Loucy (cell line): ENCODE measurements at regions not wholly inside any gene's neighbourhood (a gene's known extent, or its start where the extent isn't known, plus 50 kb on each side); places are given as distances from the start of the nearest gene placed in this dataset.

Experiments
- CTCF ChIP-seq: fragments of 200-600 bp; sonication (generic); conservative IDR thresholded peaks from 2 replicates; pipeline ENCODE4 v1.5.1; 2014; ENCODE audit warnings: mild to moderate bottlenecking, antibody characterized with exemption, low read length
- EZH2phosphoT487 ChIP-seq: fragments of 200-600 bp; IDR thresholded peaks from 2 replicates; pipeline ENCODE4 v1.6.1; 2018; ENCODE audit warnings: antibody characterized with exemption, mild to moderate bottlenecking, moderate library complexity, borderline replicate concordance

- TF ChIP-seq CTCF (no peak), EZH2phosphoT487 (no peak)
Measured at GRCh38 chr3:103247459-103247858, 812.6 kb downstream of the ZPLD1 start.
